Lower leg skin (tissue), 4 donors: ENCODE measurements at regions not wholly inside any gene's neighbourhood (a gene's known extent, or its start where the extent isn't known, plus 50 kb on each side); places are given as distances from the start of the nearest gene placed in this dataset.

Experiments used
- DNase-seq, 2 donors: peaks; one replicate each; pipeline ENCODE4 v3.0.0-alpha.2; 2019; ENCODE audit warnings: low spot score in 2 of 2
- H3K4me3 ChIP-seq: fragments of 200-600 bp; sonication (generic); 2 replicates; pipeline ENCODE4 v1.5.1; 2017; ENCODE audit warnings: mild to moderate bottlenecking, low read depth; ENCODE audit not compliant: poor library complexity, severe bottlenecking
- CTCF ChIP-seq, 3 donors: fragments of 450-650 bp; IDR thresholded peaks; one replicate each; pipeline ENCODE4 v1.5.1; 2016; ENCODE audit warnings: antibody characterized with exemption in 3 of 3, mild to moderate bottlenecking in 3 of 3, moderate library complexity in 2 of 3
- POLR2A ChIP-seq, 2 donors: fragments of 450-650 bp; IDR thresholded peaks; one replicate each; pipeline ENCODE4 v1.6.1; 2016 to 2017; ENCODE audit warnings: antibody characterized with exemption in 2 of 2, mild to moderate bottlenecking in 1 of 2, moderate library complexity in 1 of 2
- WGBS, 2 donors: methylation state at CpG; one replicate each; pipeline ENCODE4 v1.1.5; 2018; 5-methylcytosine and 5-hydroxymethylcytosine counted together
- intact Hi-C: fragments of 100-400 bp; cut with DNase I; formaldehyde crosslinking; loops from one replicate; pipeline ENCODE4 v1.15.0; 2023; ENCODE audit warnings: low total_unique reads

GRCh38 chr22:49607821-49608220, 219.9 kb downstream of the BRD1 start:
- no peak for DNase-seq
- intact Hi-C loops: no loop called here

DNA sequence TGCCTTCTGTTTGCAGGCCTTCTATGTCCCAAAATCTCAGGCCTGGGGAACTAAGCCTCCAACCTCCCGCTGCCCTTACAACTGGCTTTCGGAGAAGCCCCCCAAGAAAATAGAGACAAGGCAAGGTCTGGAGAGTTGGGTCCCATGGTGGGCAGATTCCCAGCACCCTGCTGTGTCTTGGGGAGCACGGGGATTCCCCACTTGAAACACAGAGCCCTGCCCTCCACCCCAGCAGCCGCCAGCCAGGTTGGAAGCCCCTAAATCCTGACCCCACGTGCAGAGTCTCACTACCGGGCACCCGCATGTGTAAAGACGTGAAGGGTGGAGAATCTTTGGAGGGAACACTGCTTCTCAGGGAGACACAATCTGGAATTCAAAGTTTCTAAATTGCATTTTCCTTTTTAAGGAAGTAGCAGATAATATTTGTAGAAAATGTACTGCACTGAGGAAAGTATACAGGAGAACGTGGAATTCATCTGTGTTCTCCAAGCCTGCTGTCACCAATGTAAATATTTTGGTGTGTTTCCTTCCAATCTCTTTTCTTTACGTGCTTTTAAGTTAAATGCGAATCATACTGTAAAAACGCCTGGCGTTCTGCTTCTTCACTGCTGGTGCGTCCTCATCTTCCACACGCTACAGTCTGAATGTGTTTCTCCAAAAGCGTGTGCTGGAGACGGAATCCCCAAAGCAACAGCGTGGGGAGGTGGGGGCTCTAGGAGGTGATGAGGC, 220.9 kb downstream of the BRD1 start:
- TF ChIP-seq POLR2A (IDR thresholded peaks at IDR 0.05): no peak
- TF ChIP-seq CTCF (IDR thresholded peaks at IDR 0.05): no peak
- no peak overlapping the region for H3K4me3 ChIP-seq
- intact Hi-C loops: no loop called here
- WGBS, 2 donors: 89 to 93% methylated on average over 18 of the region's 18 CpGs
- DNase-seq: no peak

More at GRCh38 chr22:49607821-49608220, 219.9 kb downstream of the BRD1 start:
- 91 to 92% methylated on average over 13 of the region's 13 CpGs for WGBS, 2 donors
- H3K4me3 ChIP-seq: no peak overlapping the region
- TF ChIP-seq CTCF (IDR thresholded peaks at IDR 0.05) (no peak), POLR2A (IDR thresholded peaks at IDR 0.05) (no peak)

DNA sequence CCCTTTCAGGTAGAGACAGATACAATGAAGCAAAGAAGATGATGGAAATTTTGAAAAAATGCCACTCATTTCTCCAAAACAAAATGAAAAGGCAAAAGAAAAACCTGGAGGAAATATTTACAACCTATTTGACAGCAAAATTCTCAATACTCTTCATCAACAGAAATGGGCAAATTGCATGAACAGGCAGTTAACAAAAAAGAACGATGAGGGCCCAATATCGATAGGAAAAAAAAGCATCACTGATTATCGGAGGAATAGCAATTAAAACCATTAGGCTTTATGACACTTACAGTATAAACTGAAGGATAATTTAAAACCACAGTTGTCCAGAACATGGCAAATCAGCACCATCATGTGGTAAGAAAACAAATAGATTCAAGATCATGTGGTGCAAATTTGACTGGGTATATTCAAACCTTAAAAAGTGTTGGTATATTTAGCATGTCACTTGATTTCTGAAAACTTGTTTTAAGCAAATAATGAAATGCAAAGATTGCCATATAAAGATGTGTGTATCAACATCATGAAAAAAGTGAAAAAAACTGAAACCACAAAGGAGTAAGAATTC, 222.9 kb downstream of the BRD1 start:
- no peak for DNase-seq
- WGBS, 2 donors: 95 to 97% methylated on average over 3 of the region's 3 CpGs
- intact Hi-C loops: no loop called here
- no peak for TF ChIP-seq POLR2A (IDR thresholded peaks at IDR 0.05)
- TF ChIP-seq CTCF (IDR thresholded peaks at IDR 0.05): no peak
- H3K4me3 ChIP-seq: no peak overlapping the region

DNA sequence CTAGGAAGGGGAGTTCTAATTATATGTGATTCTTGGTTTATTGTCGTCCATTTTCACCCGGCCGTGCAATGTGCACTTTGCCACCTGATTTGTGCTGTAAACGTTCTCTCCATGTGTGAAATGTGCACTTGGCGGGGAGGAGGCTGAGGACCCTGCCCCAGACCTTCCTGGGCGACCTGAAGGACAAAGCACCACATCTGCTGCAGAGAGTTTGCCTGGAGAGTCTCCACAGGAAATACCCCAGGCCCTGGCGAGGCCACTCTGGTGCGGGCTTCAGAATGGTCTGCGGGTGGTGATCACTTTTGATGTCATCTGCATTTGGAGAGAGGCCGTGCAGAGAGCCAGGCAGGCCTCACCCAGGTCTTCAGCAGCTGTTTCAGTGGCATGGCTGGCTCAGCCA, 224.7 kb downstream of the BRD1 start:
- TF ChIP-seq POLR2A (IDR thresholded peaks at IDR 0.05) (no peak), CTCF (IDR thresholded peaks at IDR 0.05) (no peak)
- intact Hi-C loops: no loop called here
- 84 to 89% methylated on average over 10 of the region's 10 CpGs for WGBS, 2 donors

GRCh38 chr22:49602481-49602880, 225.2 kb downstream of the BRD1 start:
- DNase-seq: no peak
- H3K4me3 ChIP-seq: no peak overlapping the region
- TF ChIP-seq POLR2A (IDR thresholded peaks at IDR 0.05): no peak
- TF ChIP-seq CTCF (IDR thresholded peaks at IDR 0.05): no peak
- WGBS, 2 donors: 90 to 96% methylated on average over 9 to 13 of the region's 13 CpGs
- intact Hi-C loops: no loop called here

More for the DNA sequence above, 224.7 kb downstream of the BRD1 start:
- H3K4me3 ChIP-seq: no peak overlapping the region
- DNase-seq: no peak
